ENCODE measurements at regions not wholly inside any gene's neighbourhood (a gene's known extent, or its start where the extent isn't known, plus 50 kb on each side); places are given as distances from the start of the nearest gene placed in this dataset.

DNA sequence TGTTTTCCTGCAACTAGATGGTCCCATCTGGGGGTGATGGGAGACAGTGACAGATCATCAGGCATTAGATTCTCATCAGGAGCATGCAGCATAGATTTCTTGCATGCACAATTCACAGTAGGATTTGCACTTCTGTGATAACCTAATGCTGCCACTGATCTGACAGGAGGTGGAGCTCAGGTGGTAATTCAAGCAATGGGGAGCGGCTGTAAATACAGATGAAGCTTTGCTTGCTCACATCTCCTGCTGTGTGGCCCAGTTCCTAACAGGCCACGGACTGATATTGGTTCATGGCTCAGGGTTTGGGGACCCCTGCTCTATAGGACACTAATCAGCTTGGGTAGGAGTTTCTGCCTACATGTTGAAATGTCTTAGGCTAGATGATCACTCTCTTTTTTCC, 320.0 kb downstream of the PRDM2 start:
- DNase-seq (ENCODE audit: low spot score), result no peak
- TF ChIP-seq, protein P1, sequence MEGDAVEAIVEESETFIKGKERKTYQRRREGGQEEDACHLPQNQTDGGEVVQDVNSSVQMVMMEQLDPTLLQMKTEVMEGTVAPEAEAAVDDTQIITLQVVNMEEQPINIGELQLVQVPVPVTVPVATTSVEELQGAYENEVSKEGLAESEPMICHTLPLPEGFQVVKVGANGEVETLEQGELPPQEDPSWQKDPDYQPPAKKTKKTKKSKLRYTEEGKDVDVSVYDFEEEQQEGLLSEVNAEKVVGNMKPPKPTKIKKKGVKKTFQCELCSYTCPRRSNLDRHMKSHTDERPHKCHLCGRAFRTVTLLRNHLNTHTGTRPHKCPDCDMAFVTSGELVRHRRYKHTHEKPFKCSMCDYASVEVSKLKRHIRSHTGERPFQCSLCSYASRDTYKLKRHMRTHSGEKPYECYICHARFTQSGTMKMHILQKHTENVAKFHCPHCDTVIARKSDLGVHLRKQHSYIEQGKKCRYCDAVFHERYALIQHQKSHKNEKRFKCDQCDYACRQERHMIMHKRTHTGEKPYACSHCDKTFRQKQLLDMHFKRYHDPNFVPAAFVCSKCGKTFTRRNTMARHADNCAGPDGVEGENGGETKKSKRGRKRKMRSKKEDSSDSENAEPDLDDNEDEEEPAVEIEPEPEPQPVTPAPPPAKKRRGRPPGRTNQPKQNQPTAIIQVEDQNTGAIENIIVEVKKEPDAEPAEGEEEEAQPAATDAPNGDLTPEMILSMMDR (IDR thresholded peaks at IDR 0.05), result no peak

DNA sequence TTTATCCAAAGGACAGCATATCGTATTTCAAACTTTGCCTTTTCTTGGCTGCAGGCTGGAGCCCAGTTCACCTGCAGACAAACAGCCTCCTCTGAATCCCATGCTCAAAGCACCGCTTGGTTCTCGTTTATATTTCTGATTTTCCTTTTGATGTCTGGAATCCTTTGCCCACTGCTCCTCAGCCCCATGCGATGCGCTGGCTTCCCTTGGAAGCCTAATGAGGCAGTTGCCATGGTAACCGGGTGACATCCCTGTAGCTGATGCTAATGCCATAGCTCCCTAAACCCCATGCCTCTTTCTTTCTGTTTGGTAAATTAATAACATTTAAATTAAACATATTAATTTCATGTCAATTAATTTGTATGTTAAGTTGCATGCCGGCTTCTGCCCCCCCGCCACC, 327.1 kb downstream of the PRDM2 start:
- TF ChIP-seq, protein P1 (IDR thresholded peaks at IDR 0.05), result no peak
- no peak overlapping the region for H3K4me3 ChIP-seq
- no peak for DNase-seq (ENCODE audit: low spot score)
- no peak overlapping the region for H3K27ac ChIP-seq

More for the DNA sequence above, 320.0 kb downstream of the PRDM2 start:
- Histone ChIP-seq H3K27ac (no peak overlapping the region), H3K4me3 (no peak overlapping the region)

DNA sequence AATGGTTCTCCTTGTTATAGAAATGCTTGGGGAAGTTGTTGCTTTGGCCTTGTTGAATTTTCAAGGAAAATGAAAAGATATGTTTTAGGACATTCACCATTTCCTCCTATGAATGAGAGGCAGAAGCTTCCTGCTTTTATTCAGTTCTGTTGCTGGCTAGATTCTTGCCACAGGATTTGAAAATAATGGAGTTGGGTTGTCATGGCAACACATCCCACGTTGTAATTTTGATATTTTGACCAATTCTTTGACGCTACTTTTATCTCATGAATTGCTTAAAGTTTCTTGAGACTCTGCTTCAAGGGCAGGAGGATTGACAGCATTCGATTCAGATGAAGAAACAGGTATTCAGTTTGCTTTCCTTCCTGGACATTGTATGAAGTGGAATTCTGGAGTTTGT, 331.5 kb downstream of the PRDM2 start:
- no peak for DNase-seq (ENCODE audit: low spot score)
- H3K4me3 ChIP-seq, result no peak overlapping the region
- no peak overlapping the region for H3K27ac ChIP-seq
- TF ChIP-seq, protein P1 (IDR thresholded peaks at IDR 0.05), result no peak

GRCh38 chr1:14034506-14034905, 334.5 kb downstream of the PRDM2 start:
- no peak for DNase-seq (ENCODE audit: low spot score)
- Histone ChIP-seq H3K4me3 (no peak overlapping the region), H3K27ac (no peak overlapping the region)
- TF ChIP-seq, protein P1 (IDR thresholded peaks at IDR 0.05), result no peak

DNA sequence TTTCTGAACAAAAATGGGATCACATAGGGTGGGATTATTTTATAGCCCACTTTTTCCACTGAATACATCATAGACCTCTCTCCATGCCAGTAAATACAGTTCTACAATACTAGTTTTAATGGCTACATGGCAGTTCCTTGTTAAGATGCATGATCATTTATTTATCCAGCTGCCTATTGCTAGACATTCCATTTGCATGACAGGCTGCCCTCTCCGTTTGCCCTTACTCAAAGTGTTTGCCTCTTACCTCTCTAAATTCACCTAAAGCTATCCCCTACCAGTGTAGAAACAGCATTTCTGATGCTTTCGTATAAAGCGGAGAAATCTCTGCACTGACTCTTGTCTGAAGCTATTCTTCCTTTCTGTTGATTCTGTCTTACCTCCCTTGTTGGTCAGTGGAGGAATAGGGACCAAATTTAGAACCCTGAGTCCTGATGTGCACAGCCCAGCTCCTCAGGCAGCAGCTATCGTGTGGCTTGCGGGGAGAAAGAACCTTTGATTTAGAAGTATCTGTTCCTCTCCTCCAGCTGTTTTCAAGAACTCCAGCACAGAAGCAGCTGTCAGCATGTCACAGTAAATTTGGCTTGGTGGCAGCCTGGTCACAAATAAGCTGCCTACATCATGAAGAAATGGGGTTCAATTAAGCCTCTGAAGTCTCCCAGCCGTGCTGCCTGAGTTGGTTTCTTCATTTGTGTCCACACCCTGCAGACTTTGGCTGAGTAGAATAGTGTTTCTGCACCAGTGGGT, 337.3 kb downstream of the PRDM2 start:
- TF ChIP-seq, protein P1 (IDR thresholded peaks at IDR 0.05), result no peak
- no peak overlapping the region for H3K27ac ChIP-seq
- H3K4me3 ChIP-seq, result no peak overlapping the region

DNA sequence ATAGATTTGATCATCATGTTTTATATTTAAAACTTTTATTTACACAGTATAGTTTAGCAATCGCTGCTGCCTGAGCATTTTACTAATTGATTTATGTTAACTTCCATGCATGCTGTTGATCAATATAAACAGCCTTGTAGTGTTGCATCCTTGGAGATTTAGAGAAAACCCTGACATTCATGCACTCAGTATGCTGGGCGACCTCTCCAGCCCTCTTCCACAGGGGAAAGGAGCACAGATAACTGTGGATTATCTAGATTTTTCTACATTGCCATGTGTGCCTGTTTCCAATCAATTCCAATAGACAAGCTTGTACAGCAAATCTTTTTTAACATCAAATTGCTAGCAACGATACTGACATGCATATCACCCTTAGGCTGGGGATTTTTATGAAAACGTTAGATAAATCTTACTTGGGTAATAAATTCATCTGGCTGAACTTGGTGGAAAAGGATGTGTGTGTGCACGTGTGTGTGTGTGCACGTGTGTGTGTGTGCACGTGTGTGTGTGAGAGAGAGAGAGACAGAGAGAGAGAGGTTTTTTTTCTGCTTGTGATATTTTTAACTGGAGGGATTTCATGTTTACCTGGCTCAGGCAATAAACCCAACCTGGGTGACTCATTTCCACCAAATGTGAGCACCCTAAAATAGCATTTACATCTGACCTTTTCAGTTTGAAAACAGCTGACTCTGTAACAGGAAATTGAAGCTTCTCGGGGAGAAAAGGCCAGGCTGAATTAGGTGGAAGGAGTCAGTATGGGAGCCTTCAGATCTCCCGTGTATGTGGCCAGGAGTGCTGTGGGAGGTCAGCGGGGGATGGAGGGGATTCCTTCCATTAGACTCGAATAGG, 339.8 kb downstream of the PRDM2 start:
- Histone ChIP-seq H3K27ac (no peak overlapping the region), H3K4me3 (no peak overlapping the region)
- TF ChIP-seq, protein P1 (IDR thresholded peaks at IDR 0.05), result no peak
- DNase-seq (ENCODE audit: low spot score), result no peak

More for the DNA sequence above, 337.3 kb downstream of the PRDM2 start:
- DNase-seq (ENCODE audit: low spot score), result no peak
